HG03039 (cell line): ENCODE measurements at regions not wholly inside any gene's neighbourhood (a gene's known extent, or its start where the extent isn't known, plus 50 kb on each side); places are given as distances from the start of the nearest gene placed in this dataset.

Source experiments
- ATAC-seq: cut with Tn5 transposase; IDR thresholded peaks from one replicate; pipeline ENCODE4 v1.9.1; 2021; ENCODE audit warnings: mild to moderate bottlenecking, moderate library complexity; ENCODE audit not compliant: unreplicated experiment

DNA sequence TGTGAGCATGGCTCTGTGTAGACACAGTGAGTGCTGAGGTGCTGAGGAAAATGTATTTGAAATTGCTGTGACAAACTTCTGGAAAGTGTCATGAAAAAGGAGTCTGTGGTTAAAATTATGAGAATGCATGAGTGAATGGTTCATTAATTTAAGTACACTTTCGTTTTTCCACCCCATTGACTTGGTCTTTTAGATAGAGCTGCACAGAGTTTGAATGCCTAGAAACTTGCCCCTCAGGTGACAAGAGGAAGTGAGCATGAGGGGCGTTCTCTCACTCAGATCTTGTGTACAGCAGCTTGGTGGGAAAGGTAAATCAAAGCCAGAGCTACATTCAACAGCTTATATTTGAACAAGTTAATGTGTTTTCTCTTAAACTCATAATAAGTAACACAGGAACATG lies 296.8 kb downstream of the WDR72 start:
- no peak for ATAC-seq

- no peak for ATAC-seq
These were observed 297.8 kb downstream of the WDR72 start for GRCh38 chr15:53461677-53462076.

DNA sequence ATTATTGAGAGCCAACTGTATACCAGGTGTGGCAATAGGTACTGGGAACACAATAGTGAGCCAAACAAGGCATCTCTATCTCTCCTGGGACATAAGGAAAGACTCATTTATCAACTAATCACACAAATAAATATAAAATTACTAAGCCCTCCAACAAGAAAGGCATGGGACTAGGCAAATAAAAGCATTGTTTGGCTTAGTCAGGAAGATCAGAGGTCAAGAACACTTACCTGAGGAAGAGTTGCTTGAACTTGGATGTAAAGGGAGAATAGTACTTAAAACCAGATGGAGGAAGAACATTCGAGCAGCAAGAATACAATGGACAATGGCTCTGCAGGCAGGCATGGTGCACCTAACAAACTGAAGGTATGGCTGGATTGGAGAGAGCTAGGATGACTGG lies 300.7 kb downstream of the WDR72 start:
- no peak for ATAC-seq

DNA sequence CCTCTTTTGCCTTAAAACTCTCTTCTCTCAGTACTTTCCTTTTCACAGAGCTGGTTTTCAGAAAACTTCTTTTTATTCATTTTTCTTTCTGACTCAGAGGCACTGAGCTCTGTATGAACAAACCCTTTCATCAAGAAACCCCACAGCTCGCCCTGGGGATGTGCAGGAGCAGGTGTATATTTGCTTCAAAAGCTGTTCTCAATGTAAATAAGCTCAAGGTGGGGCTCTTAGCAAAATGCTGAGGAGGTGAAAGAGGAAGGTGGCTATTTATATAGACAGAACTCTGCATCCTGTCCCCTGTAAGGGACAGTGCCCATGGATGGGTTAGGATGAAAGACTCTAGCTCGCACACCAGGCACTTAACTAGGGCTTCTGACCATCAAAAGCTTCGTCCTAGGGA lies 302.0 kb downstream of the WDR72 start:
- ATAC-seq, result no peak

- no peak for ATAC-seq
These were observed 304.4 kb downstream of the WDR72 start for GRCh38 chr15:53454843-53455721.

GRCh38 chr15:53454535-53454842 lies 305.0 kb downstream of the WDR72 start:
- no peak for ATAC-seq

- ATAC-seq, result no peak
These were observed 306.0 kb downstream of the WDR72 start for GRCh38 chr15:53453253-53454105.

DNA sequence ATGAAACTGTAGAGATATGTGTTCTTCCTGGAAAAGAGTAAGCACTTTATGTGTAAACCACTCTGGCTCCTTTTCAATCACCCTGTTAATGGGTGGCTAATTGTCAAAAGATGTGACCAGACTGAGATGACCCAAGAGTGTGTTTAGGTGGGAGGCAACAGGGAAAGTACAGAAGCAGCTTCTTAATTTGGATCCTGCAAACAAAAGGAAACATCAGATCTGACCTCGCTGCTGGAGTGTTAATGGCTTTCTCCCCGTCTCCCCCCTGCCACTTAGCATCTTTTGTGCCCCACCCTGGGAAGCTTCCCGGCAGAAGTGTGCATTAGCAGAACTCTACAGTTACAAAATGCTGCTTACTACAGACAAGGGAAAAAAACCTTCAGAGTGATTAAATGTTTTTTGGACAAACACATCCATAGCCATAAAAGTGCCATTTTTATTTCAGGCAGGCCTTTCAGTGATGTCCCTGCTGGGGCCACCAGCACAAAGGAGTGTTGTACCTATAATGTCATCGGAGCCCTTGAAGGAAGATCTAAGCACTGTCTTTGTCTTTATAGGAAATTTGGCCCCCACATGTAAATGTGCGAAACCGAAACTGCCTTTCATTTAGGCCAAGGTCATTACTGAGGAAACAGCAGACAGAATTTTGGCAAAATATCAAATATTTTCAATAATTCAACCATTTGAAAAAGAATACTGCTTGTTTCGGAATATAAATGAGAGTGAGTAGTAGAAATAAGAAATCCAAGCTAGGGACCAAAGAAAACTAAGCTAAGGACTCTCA lies 311.0 kb downstream of the WDR72 start:
- no peak for ATAC-seq

DNA sequence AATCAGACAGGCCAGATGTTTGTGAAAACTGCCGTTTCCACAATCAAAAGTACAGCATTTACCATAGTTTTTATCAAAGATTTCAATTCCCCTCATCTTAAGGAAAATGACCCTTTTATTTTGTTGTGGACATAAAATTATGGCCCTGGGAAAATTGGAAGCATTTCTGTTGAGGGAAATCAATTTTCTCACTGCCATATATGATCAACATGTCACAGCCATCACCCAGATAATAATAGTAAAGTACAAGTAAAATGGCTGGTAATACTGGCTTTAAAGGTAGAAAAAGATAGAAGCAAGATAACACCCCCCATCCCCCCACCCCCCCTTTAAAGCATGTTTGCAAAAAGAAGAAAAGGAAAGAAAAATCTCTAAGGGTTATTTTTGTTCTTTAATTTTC lies 311.7 kb downstream of the WDR72 start:
- no peak for ATAC-seq

DNA sequence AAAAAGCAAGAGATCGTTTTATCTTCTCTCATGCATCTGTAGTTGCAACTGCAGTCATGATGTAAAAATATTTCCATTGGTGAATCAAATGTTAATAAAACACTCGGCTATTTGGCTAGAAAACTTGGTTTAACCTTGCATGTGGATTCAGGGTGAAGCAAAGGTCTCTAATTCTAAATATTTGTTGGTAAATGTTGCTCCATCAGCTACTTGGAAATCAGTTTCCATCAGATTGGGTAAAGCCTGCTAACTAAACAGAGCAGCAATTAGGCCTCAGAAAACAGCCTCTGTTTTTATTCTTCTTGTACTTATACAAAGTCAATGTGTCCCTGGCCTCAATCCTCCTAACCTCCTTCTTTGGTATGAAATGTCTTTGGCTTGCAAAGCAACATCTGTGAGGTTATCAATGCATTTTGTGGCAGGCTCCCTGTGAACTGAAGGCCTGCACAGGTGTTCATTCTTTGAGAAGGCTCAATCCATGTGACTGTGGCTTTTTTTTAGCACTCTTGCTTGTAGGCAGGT lies 312.3 kb downstream of the WDR72 start:
- ATAC-seq, result no peak

DNA sequence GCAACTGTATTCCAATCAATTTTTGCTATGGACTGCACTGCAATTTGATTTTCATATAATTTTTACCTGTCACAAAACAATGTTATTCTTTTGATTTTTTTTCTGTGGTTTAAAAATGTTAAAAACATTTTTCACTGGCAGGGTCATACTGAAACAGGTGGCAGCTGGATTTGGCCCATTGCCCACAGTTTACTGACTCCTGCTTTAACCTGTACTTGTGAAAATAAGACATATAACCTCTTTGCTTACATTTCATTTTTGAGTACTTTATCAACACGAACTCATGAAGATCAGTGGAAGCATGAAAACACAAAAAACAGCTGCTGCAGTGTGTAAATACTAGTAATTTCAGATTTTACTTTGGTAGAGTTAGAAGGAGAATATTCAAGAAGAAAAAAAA lies 313.1 kb downstream of the WDR72 start:
- ATAC-seq, result no peak

GRCh38 chr15:53445531-53445930 lies 313.9 kb downstream of the WDR72 start:
- ATAC-seq, result no peak

DNA sequence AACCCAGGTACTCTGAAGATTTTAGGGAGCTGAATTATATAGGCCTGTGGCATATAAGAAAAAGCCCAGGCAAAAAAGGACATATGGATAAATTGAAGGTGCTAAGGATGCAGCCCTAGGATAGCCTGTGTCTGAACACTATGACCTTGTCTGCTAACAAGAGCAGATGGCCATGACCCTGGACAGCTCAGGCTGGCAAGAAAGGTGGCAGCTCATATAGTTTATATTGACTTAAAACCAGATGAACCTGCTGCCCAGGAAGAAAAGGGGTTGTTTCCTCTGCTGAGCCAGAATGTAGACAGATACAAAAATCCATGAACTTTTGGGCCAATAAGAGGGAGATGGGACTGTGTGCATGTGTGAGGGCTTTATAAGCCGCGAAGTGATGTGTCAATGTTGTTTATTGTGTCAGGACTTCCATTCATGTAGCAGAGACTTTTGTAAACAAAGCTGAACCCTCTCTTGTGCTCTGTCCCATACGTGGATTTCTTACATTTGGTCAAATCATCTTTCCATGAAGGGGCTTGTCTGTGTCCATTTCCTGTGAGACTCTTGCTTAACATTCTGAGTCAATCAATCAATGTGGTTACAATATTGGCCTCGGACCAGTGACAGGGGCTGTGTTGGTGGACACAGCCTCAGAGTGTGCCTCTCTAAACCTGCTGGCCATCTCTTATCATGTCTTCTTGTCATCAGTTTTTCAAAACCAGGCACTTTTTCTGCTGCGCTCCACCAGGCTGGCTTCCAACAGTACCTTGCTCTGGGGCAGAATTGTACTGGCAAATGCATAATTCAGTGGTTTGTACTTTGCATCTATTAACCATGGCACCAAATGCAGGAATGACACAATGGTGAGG lies 321.2 kb downstream of the WDR72 start:
- no peak for ATAC-seq

DNA sequence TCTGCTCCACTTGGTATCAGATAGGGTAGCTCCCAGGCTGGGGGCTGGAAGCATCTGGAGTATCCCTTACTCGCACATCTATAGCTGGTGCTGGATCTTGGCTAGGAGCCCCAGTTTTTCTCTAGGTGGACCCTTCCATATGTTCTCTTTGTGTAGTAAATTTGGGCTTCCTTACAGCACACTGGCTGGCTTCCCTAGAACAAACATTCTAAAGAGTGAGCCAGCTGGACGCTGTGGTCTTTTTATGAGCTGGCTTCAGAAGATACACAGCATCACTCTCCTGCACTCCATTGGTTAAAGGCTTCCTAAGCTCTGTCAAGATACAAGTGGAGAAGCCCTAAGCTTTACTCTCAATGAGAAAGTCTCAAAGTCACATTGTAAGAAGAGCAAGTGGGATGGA lies 322.1 kb downstream of the WDR72 start:
- ATAC-seq, result no peak

- no peak for ATAC-seq
These were observed 325.2 kb downstream of the WDR72 start for GRCh38 chr15:53434174-53434678.

DNA sequence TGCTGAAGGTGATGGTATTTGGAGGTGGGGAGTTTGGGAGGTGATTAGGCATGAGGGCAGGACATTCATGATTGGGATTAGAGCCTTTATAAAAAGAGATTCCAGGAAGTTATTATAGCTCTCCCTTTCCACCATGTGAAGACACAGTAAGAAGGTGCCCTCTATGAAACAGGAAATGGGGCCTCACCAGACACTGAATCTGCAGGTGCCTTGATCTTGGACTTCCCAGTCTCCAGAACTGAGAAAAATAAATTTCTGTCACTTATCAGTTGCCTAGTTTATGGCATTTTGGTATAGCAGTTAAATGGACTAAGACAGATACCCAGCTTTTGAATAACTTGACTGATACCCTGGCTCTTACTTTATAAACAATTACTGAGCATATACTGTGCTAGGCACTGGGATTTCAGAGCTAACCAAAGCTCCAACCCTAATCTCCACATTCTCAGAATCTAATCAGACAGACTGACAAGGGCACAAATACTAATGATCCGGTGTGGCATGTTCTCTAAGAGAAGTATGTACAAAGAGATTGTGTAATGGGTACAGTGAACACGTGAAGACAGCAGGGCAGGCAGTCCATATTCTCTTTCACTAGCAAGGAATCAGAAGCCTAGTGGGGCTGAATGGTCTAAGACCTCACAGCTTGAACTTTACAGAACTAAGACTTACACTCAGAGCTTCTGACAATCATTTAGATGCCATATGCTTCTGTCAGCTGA lies 343.1 kb downstream of the WDR72 start:
- ATAC-seq, result no peak

- ATAC-seq, result no peak
These were observed 345.3 kb downstream of the WDR72 start for GRCh38 chr15:53414167-53414566.

DNA sequence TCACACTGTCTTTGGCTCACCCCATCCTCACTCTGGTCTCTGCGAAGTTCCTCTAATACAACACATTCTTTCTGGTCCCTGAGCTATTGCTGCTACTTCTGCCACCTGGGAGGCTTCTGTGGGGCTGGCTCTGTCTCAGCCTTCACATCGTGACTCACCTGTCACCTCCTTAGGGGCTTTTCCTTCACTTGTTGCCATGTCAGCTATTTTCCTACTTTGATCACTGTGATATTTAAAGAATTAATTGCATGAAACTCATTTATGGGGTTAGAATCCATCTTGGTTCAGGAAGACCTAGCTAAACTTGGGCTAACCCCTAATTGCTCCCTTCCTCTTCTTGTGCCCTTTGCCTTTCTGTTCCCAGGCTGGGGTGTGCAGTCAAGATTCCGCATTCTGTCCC lies 346.9 kb downstream of the WDR72 start:
- ATAC-seq, result no peak

GRCh38 chr15:53404930-53405493 lies 354.5 kb downstream of the WDR72 start:
- ATAC-seq, result no peak
